Peyer's patch (tissue), 4 donors: ENCODE measurements at regions not wholly inside any gene's neighbourhood (a gene's known extent, or its start where the extent isn't known, plus 50 kb on each side); places are given as distances from the start of the nearest gene placed in this dataset.

Source experiments
- DNase-seq, 3 donors: peaks; one replicate each; pipeline ENCODE4 v3.0.0-alpha.2; 2017 to 2019
- H3K27ac ChIP-seq, 4 donors: fragments of 200-600 bp; sonication (generic); one replicate each; pipeline ENCODE4 v1.5.1; 2016 to 2019
- H3K27me3 ChIP-seq, 2 donors: fragments of 200-600 bp; sonication (generic); one replicate each; pipeline ENCODE4 v1.5.1; 2019
- H3K36me3 ChIP-seq, 3 donors: fragments of 200-600 bp; sonication (generic); one replicate each; pipeline ENCODE4 v1.5.1; 2016 to 2019
- H3K4me1 ChIP-seq, 4 donors: fragments of 200-600 bp; sonication (generic); one replicate each; pipeline ENCODE4 v1.5.1; 2016 to 2019
- H3K4me3 ChIP-seq, 4 donors: fragments of 200-600 bp; sonication (generic); 1 replicate in 3 of 4; 2 replicates in 1 of 4; pipeline ENCODE4 v1.5.1; 2016 to 2019; ENCODE audit warnings: mild to moderate bottlenecking in 1 of 4
- H3K9me3 ChIP-seq, 4 donors: fragments of 200-600 bp; sonication (generic); one replicate each; pipeline ENCODE4 v1.5.1; 2016 to 2019; ENCODE audit warnings: mild to moderate bottlenecking in 1 of 4
- POLR2A ChIP-seq, 2 donors: fragments of 450-650 bp; IDR thresholded peaks; one replicate each; pipeline ENCODE4 v1.5.1; 2017; ENCODE audit warnings: antibody characterized with exemption in 2 of 2, mild to moderate bottlenecking in 2 of 2, moderate library complexity in 2 of 2
- TF ChIP-seq, protein P1 (sequence below), 6 experiments: fragments of 450-650 bp in 4 of 6; fragments of 200-600 bp in 2 of 6; sonication (generic) in 1 of 6; IDR thresholded peaks; one replicate each; pipeline ENCODE4 v1.5.1; 2017 to 2019; ENCODE audit warnings: antibody characterized with exemption in 6 of 6, mild to moderate bottlenecking in 3 of 6, moderate library complexity in 1 of 6

DNA sequence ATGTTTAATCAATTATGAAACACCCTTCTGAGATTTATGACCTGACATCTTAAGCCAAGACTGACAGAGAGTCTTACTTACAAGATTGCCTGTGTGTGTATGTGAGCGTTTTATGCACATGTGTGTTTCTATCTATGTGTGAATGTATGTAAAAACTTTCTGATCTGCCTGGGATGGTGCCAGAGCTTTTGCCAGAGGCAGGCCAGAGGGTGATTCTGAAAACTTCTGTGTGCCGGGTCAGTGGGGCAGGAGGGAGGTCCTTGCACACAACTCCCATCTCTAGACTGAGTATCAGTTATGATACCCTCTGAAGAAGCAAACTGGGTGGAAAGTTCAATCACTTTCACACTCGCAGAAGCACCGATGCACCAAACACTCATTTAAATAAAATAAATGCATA lies 335.0 kb upstream of the NT5C1B start:
- Histone ChIP-seq H3K4me3 (no peak overlapping the region), H3K36me3 (no peaks in the 10 kb centered on the region), H3K4me1 (no peaks in the 10 kb centered on the region), H3K9me3 (no peaks in the 10 kb centered on the region), H3K27me3 (no peaks in the 10 kb centered on the region), H3K27ac (no peak overlapping the region)
- TF ChIP-seq, protein P1, sequence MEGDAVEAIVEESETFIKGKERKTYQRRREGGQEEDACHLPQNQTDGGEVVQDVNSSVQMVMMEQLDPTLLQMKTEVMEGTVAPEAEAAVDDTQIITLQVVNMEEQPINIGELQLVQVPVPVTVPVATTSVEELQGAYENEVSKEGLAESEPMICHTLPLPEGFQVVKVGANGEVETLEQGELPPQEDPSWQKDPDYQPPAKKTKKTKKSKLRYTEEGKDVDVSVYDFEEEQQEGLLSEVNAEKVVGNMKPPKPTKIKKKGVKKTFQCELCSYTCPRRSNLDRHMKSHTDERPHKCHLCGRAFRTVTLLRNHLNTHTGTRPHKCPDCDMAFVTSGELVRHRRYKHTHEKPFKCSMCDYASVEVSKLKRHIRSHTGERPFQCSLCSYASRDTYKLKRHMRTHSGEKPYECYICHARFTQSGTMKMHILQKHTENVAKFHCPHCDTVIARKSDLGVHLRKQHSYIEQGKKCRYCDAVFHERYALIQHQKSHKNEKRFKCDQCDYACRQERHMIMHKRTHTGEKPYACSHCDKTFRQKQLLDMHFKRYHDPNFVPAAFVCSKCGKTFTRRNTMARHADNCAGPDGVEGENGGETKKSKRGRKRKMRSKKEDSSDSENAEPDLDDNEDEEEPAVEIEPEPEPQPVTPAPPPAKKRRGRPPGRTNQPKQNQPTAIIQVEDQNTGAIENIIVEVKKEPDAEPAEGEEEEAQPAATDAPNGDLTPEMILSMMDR (IDR thresholded peaks at IDR 0.05), result no peak
- no peak for TF ChIP-seq POLR2A (IDR thresholded peaks at IDR 0.05)
- DNase-seq, result no peak

DNA sequence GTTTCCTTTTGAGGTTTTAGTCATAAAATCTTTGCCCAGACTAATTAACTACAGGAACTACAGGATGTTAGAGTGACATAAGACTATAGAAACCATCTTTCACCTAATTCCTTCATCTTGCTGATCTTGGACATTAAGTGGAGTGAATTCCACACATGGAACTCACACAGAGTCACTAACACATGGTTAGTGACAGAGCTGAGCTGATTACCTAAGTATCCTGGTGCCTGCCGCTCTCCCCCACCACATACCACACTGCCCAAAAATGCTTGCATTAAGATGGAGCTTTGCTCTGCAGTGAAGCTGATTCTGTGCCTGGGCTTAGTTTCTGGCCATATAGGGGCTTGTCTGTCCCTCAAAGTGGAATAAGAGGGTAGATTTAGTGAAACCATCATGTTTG lies 332.9 kb upstream of the NT5C1B start:
- Histone ChIP-seq H3K27ac (no peak overlapping the region), H3K4me1 (no peaks in the 10 kb centered on the region), H3K4me3 (no peak overlapping the region), H3K27me3 (no peaks in the 10 kb centered on the region), H3K9me3 (no peaks in the 10 kb centered on the region), H3K36me3 (no peaks in the 10 kb centered on the region)
- no peak for TF ChIP-seq POLR2A (IDR thresholded peaks at IDR 0.05)
- TF ChIP-seq, protein P1 (IDR thresholded peaks at IDR 0.05), result no peak
- DNase-seq, result no peak

DNA sequence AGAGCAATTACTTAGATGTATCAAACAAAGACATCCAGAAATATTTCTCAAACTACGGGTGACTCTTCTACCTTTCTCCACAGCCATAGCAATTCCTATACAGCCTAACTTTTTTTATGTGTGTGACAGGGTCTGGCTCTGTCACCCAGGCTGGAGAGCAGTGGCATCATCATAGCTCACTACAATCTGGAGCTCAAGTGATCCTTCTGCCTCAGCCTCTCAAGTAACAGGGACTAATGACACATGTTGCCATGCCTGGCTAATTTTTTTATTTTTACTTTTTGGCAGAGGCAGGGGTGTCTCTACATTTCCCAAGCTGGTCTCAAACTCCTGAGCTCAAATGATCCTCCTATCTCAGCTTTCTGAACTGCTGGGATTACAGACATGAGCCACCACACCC lies 328.9 kb upstream of the NT5C1B start:
- no peak for TF ChIP-seq POLR2A (IDR thresholded peaks at IDR 0.05)
- Histone ChIP-seq H3K9me3 (no peaks in the 10 kb centered on the region), H3K4me1 (no peaks in the 10 kb centered on the region), H3K27ac (no peak overlapping the region), H3K36me3 (no peaks in the 10 kb centered on the region), H3K27me3 (no peaks in the 10 kb centered on the region), H3K4me3 (no peak overlapping the region)
- DNase-seq, result no peak

DNA sequence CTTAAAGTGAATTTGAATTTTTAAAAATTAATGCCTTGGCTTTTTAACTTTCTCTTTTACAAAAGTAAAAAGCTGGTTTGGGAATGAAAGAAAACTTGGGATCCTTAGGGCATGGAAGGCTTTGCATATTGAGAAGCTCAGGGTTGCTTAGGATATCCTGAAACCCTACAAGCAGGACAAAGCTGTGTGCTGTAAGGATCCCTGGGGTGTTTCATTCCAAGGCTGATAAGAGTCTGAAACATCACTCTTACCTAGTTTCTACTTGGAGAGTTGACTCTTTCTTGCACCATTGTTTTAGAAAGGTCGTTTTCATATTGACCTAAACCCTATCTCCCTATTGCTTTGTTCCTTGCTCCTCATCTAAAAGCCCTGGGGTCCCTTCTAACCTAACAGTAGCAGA lies 325.9 kb upstream of the NT5C1B start:
- Histone ChIP-seq H3K9me3 (no peaks in the 10 kb centered on the region), H3K4me3 (no peak overlapping the region), H3K27me3 (no peaks in the 10 kb centered on the region), H3K27ac (no peak overlapping the region), H3K4me1 (no peaks in the 10 kb centered on the region), H3K36me3 (no peaks in the 10 kb centered on the region)
- DNase-seq, result no peak
- no peak for TF ChIP-seq POLR2A (IDR thresholded peaks at IDR 0.05)
- TF ChIP-seq, protein P1 (IDR thresholded peaks at IDR 0.05), result no peak

DNA sequence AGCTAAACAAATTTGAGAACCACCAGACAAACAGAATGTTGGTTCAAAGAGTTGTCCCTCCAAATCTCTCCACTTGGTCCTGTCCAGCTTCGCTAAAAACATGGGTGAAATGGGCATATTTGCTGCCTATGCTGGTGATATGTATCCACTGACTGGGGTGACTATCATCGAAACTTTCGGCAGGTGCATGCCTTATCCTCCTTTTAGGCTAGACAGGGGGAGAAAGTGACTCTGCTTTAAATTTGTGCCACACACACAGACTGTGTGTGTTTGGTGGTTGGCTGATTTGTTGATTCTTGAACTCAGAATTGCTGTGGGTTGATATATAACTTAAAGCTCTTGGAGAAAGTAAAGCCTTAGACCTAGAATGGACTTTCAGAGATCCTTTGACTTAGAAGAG lies 324.1 kb upstream of the NT5C1B start:
- Histone ChIP-seq H3K27ac (no peak overlapping the region), H3K9me3 (no peaks in the 10 kb centered on the region), H3K4me1 (no peaks in the 10 kb centered on the region), H3K4me3 (no peak overlapping the region), H3K36me3 (no peaks in the 10 kb centered on the region), H3K27me3 (no peaks in the 10 kb centered on the region)
- DNase-seq, result no peak
- TF ChIP-seq POLR2A (IDR thresholded peaks at IDR 0.05), result no peak
- TF ChIP-seq, protein P1 (IDR thresholded peaks at IDR 0.05), result no peak

DNA sequence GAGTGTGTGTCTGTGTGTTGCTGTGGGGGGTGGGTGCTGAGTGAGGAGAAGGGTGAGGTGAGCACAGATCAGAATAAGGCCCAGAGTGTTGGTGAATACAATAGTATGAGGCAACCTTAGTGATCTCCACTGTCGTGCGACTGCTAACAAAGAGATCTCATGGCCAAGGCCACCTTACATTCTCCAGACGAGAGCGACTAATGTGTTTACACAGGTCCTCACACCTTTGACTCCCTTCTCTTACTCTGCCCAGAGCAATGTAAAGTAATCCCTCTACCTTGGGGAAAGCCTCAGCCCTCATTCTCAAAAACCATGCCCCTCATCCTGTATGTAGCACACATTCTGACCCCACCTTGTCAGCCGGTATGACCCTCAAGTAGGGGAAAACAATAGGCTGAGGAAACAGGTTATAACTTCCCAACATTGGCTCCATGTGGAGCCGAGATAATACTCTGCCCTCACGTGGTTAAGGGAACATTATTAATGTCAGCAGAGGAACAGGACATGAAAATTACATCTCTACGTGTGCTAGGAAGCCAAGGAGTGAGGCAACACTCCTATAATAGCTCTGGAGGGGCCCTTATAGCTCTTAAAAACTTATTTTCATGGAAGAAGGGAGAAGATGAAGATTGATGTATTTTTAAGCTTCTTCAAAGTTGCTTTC lies 323.0 kb upstream of the NT5C1B start:
- DNase-seq, result no peak
- Histone ChIP-seq H3K27me3 (no peaks in the 10 kb centered on the region), H3K4me1 (no peaks in the 10 kb centered on the region), H3K4me3 (no peak overlapping the region), H3K9me3 (no peaks in the 10 kb centered on the region), H3K27ac (no peak overlapping the region), H3K36me3 (no peaks in the 10 kb centered on the region)
- TF ChIP-seq, protein P1 (IDR thresholded peaks at IDR 0.05), result no peak
- no peak for TF ChIP-seq POLR2A (IDR thresholded peaks at IDR 0.05)
